HEK293 (cell line): ENCODE measurements at regions not wholly inside any gene's neighbourhood (a gene's known extent, or its start where the extent isn't known, plus 50 kb on each side); places are given as distances from the start of the nearest gene placed in this dataset.

Experiments used
- CTCF ChIA-PET: fragments of 350-600 bp; formaldehyde crosslinking; extraction: SDS; loops from one replicate; lab custom pipeline; 2021; ENCODE audit warnings: antibody characterized with exemption; lab: Yijun Ruan, JAX
- POLR2A ChIA-PET: fragments of 300-600 bp; formaldehyde crosslinking; extraction: SDS; loops from one replicate; lab custom pipeline; 2020; ENCODE audit warnings: antibody characterized with exemption, inconsistent platforms; lab: Yijun Ruan, JAX
- H3K27ac ChIP-seq: fragments of 200-500 bp; sonication (Bioruptor generic); 2 replicates; pipeline ENCODE4 v1.5.1; 2014; ENCODE audit warnings: low read depth, low read length, control low read depth, inconsistent platforms; ENCODE audit errors: extremely low read depth
- H3K36me3 ChIP-seq, 2 experiments: fragments of 200-500 bp in 1 of 2; sonication (Bioruptor generic) in 1 of 2; 1 replicate in 1 of 2; 2 replicates in 1 of 2; pipeline ENCODE4 v1.5.1; 2014 to 2017; ENCODE audit warnings: inconsistent platforms in 2 of 2, low read length in 2 of 2; ENCODE audit not compliant: control insufficient read depth in 2 of 2, insufficient read depth in 1 of 2
- H3K4me1 ChIP-seq: fragments of 200-500 bp; sonication (Bioruptor generic); 2 replicates; pipeline ENCODE4 v1.5.1; 2014; ENCODE audit warnings: mild to moderate bottlenecking, low read length, inconsistent platforms; ENCODE audit not compliant: control insufficient read depth, insufficient read depth
- H3K4me3 ChIP-seq: 2 replicates; pipeline ENCODE4 v1.5.1; 2011; ENCODE audit warnings: low read depth, mild to moderate bottlenecking, control low read depth, low read length, moderate library complexity
- H3K9me3 ChIP-seq: fragments of 200-500 bp; sonication (Bioruptor generic); 2 replicates; pipeline ENCODE4 v1.5.1; 2014; ENCODE audit warnings: low read depth, low read length, inconsistent platforms; ENCODE audit not compliant: control insufficient read depth, insufficient read depth
- ATF2 ChIP-seq: fragments of 450-650 bp; formaldehyde crosslinking; IDR thresholded peaks from 2 replicates; pipeline ENCODE4 v1.5.1; 2016; ENCODE audit warnings: missing biosample characterization, missing genetic modification characterization, low read depth
- BCL11A ChIP-seq: fragments of 450-650 bp; formaldehyde crosslinking; IDR thresholded peaks from 2 replicates; pipeline ENCODE4 v1.5.1; 2016; ENCODE audit warnings: low read depth, missing biosample characterization, missing genetic modification characterization
- GFI1B ChIP-seq: fragments of 450-650 bp; formaldehyde crosslinking; IDR thresholded peaks from 2 replicates; pipeline ENCODE4 v1.5.1; 2016; ENCODE audit warnings: missing biosample characterization, missing genetic modification characterization
- GLIS2 ChIP-seq: fragments of 450-650 bp; formaldehyde crosslinking; IDR thresholded peaks from 2 replicates; pipeline ENCODE4 v1.5.1; 2016; ENCODE audit warnings: missing biosample characterization, missing genetic modification characterization
- PRDM1 ChIP-seq: fragments of 450-650 bp; formaldehyde crosslinking; IDR thresholded peaks from 2 replicates; pipeline ENCODE4; 2016; ENCODE audit warnings: missing biosample characterization, missing genetic modification characterization
- ZBTB20 ChIP-seq: fragments of 450-650 bp; formaldehyde crosslinking; IDR thresholded peaks from 2 replicates; pipeline ENCODE4 v1.5.1; 2016; ENCODE audit warnings: missing biosample characterization, missing genetic modification characterization
- ZNF146 ChIP-seq: fragments of 450-650 bp; formaldehyde crosslinking; IDR thresholded peaks from 2 replicates; pipeline ENCODE4 v1.5.1; 2016; ENCODE audit warnings: missing biosample characterization, missing genetic modification characterization
- ZNF155 ChIP-seq: fragments of 450-650 bp; formaldehyde crosslinking; IDR thresholded peaks from 2 replicates; pipeline ENCODE4 v1.5.1; 2016; ENCODE audit warnings: missing biosample characterization, missing genetic modification characterization
- ZNF2 ChIP-seq: fragments of 450-650 bp; formaldehyde crosslinking; IDR thresholded peaks from 2 replicates; pipeline ENCODE4 v1.5.1; 2016; ENCODE audit warnings: missing biosample characterization, missing genetic modification characterization
- ZNF214 ChIP-seq: fragments of 450-650 bp; formaldehyde crosslinking; IDR thresholded peaks from 2 replicates; pipeline ENCODE4 v1.5.1; 2017; ENCODE audit warnings: missing biosample characterization, mild to moderate bottlenecking, missing genetic modification characterization, borderline replicate concordance
- ZNF354C ChIP-seq: fragments of 450-650 bp; formaldehyde crosslinking; IDR thresholded peaks from 2 replicates; pipeline ENCODE4 v1.5.1; 2016; ENCODE audit warnings: missing biosample characterization, missing genetic modification characterization, low read depth, borderline replicate concordance
- ZNF366 ChIP-seq: fragments of 450-650 bp; formaldehyde crosslinking; conservative IDR thresholded peaks from 2 replicates; pipeline ENCODE4 v1.5.1; 2016; ENCODE audit warnings: missing biosample characterization, missing genetic modification characterization
- ZNF394 ChIP-seq: fragments of 450-650 bp; formaldehyde crosslinking; IDR thresholded peaks from 2 replicates; pipeline ENCODE4 v1.5.1; 2016; ENCODE audit warnings: missing biosample characterization, missing genetic modification characterization, mild to moderate bottlenecking, moderate library complexity, borderline replicate concordance
- ZNF529 ChIP-seq: fragments of 450-650 bp; formaldehyde crosslinking; IDR thresholded peaks from 2 replicates; pipeline ENCODE4 v1.5.1; 2017; ENCODE audit warnings: missing genetic modification characterization, missing biosample characterization; ENCODE audit not compliant: insufficient replicate concordance
- ZNF560 ChIP-seq: fragments of 450-650 bp; formaldehyde crosslinking; IDR thresholded peaks from 2 replicates; pipeline ENCODE4 v1.5.1; 2017; ENCODE audit warnings: missing biosample characterization, missing genetic modification characterization, borderline replicate concordance
- ZNF626 ChIP-seq: fragments of 450-650 bp; sonication (Bioruptor Pico); formaldehyde crosslinking; IDR thresholded peaks from 2 replicates; pipeline ENCODE4 v1.5.1; 2018; ENCODE audit warnings: missing biosample characterization, missing genetic modification characterization, inconsistent platforms
- ZNF785 ChIP-seq: fragments of 450-650 bp; formaldehyde crosslinking; IDR thresholded peaks from 2 replicates; pipeline ENCODE4 v1.5.1; 2016; ENCODE audit warnings: missing biosample characterization, missing genetic modification characterization
- ZNF791 ChIP-seq: fragments of 450-650 bp; formaldehyde crosslinking; IDR thresholded peaks from 2 replicates; pipeline ENCODE4 v1.5.1; 2016; ENCODE audit warnings: missing biosample characterization, missing genetic modification characterization
- ZSCAN16 ChIP-seq: fragments of 450-650 bp; formaldehyde crosslinking; IDR thresholded peaks from 2 replicates; pipeline ENCODE4 v1.5.1; 2016; ENCODE audit warnings: missing biosample characterization, missing genetic modification characterization
- TF ChIP-seq, protein P1 (sequence below): fragments of 450-650 bp; formaldehyde crosslinking; IDR thresholded peaks from 2 replicates; pipeline ENCODE4 v1.5.1; 2017; ENCODE audit warnings: missing biosample characterization, mild to moderate bottlenecking, missing genetic modification characterization, moderate library complexity
- TF ChIP-seq, protein P2 (sequence below): fragments of 450-650 bp; formaldehyde crosslinking; IDR thresholded peaks from 2 replicates; pipeline ENCODE4 v1.5.1; 2016; ENCODE audit warnings: missing biosample characterization, missing genetic modification characterization

GRCh38 chr3:168292296-168292695, 196.6 kb upstream of the GOLIM4 start:
- TF ChIP-seq GFI1B (tag by site-specific recombination), result no peak
- TF ChIP-seq, protein P1, sequence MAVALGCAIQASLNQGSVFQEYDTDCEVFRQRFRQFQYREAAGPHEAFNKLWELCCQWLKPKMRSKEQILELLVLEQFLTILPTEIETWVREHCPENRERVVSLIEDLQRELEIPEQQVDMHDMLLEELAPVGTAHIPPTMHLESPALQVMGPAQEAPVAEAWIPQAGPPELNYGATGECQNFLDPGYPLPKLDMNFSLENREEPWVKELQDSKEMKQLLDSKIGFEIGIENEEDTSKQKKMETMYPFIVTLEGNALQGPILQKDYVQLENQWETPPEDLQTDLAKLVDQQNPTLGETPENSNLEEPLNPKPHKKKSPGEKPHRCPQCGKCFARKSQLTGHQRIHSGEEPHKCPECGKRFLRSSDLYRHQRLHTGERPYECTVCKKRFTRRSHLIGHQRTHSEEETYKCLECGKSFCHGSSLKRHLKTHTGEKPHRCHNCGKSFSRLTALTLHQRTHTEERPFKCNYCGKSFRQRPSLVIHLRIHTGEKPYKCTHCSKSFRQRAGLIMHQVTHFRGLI (tag by site-specific recombination), result no peak
- H3K4me3 ChIP-seq, result no peak overlapping the region
- ChIA-PET POLR2A (no interaction called here), CTCF (no interaction called here)
- no peaks in the 10 kb centered on the region for H3K9me3 ChIP-seq
- H3K36me3 ChIP-seq, result no peaks in the 10 kb centered on the region
- H3K27ac ChIP-seq, result no peak overlapping the region
- H3K4me1 ChIP-seq, result no peaks in the 10 kb centered on the region

GRCh38 chr3:168289471-168290008, 193.8 kb upstream of the GOLIM4 start:
- CTCF ChIA-PET, result interaction anchor here (0.7 kb wide), 1 partner anchor 180 kb away, joined by 3 read pairs; no protein-coding TSS in a partner anchor

DNA sequence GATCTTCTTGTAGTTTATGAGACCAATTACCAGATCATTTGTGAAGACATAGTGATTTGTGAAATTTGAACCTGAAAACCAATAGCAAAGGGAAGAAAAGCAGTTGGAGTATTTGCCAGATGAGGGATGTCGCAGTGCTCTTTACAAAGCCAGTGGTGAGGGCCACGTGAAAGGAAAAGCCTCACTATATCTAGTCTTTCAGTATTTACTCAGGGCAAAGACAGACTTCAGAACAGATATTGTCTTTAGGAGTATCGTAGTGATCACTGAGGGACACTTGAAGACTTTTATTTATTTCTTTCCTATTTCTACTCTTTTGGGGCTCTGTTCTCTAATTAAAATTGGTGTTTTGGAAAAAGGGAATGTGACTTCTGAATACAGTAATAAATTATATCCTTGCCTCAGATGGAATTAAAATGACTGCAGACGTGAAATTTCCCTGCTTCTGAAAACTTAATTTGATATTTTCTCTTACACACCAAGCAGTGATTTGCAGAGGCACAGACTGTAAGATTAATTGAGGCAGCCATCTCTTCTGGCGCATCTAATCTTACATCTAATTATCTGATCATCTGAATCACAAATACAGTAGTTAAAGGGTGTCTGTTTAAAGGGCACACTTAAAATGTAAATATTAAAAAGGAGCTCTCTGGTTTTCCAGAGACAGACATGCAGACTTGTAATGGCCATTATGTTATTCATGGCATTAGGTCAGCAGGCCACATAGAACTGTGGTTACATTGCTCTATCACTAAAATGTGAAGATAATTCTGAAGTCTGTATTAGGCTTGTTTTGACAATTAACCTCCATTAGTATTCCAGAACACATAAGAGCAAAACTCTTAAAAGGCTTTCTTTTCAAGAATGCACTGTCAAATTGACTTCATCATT, 193.0 kb upstream of the GOLIM4 start:
- TF ChIP-seq GLIS2 (no peak), ZNF146 (tag by site-specific recombination) (no peak), ZNF626 (no peak), ATF2 (no peak)
- no peaks in the 10 kb centered on the region for H3K9me3 ChIP-seq
- ChIA-PET CTCF (interaction anchor here (0.7 kb wide), 1 partner anchor 181 kb away, joined by 3 read pairs; no protein-coding TSS in a partner anchor), POLR2A (no interaction called here)
- no peaks in the 10 kb centered on the region for H3K4me1 ChIP-seq
- no peak overlapping the region for H3K27ac ChIP-seq
- H3K36me3 ChIP-seq, result no peaks in the 10 kb centered on the region
- no peak overlapping the region for H3K4me3 ChIP-seq

More at GRCh38 chr3:168289471-168290008, 193.8 kb upstream of the GOLIM4 start:
- no peaks in the 10 kb centered on the region for H3K4me1 ChIP-seq
- no peaks in the 10 kb centered on the region for H3K36me3 ChIP-seq
- H3K4me3 ChIP-seq, result no peak overlapping the region
- POLR2A ChIA-PET, result no interaction called here
- H3K9me3 ChIP-seq, result no peaks in the 10 kb centered on the region
- no peak for TF ChIP-seq BCL11A
- TF ChIP-seq ZNF785 (tag by site-specific recombination), result no peak
- TF ChIP-seq ZNF354C (tag by site-specific recombination), result no peak
- no peak for TF ChIP-seq ZBTB20 (tag by site-specific recombination)
- TF ChIP-seq ZSCAN16 (tag by site-specific recombination), result no peak
- TF ChIP-seq ZNF791, result no peak
- TF ChIP-seq ZNF2 (tag by site-specific recombination), result no peak
- TF ChIP-seq ZNF366, result no peak
- TF ChIP-seq, protein P2, sequence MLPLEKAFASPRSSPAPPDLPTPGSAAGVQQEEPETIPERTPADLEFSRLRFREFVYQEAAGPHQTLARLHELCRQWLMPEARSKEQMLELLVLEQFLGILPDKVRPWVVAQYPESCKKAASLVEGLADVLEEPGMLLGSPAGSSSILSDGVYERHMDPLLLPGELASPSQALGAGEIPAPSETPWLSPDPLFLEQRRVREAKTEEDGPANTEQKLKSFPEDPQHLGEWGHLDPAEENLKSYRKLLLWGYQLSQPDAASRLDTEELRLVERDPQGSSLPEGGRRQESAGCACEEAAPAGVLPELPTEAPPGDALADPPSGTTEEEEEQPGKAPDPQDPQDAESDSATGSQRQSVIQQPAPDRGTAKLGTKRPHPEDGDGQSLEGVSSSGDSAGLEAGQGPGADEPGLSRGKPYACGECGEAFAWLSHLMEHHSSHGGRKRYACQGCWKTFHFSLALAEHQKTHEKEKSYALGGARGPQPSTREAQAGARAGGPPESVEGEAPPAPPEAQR (tag by site-specific recombination), result no peak
- TF ChIP-seq ZNF155 (tag by site-specific recombination), result no peak
- no peak for TF ChIP-seq ZNF529 (tag by site-specific recombination)
- no peak for TF ChIP-seq ZNF394
- no peak for TF ChIP-seq ZNF560
- TF ChIP-seq ZNF214 (tag by site-specific recombination), result no peak
- no peak for TF ChIP-seq PRDM1
- no peak overlapping the region for H3K27ac ChIP-seq
